Body of pancreas (tissue), 4 donors: ENCODE measurements at regions not wholly inside any gene's neighbourhood (a gene's known extent, or its start where the extent isn't known, plus 50 kb on each side); places are given as distances from the start of the nearest gene placed in this dataset.
"Not testable (repeated sequence)": the region's sequence is repeated elsewhere in the genome, so short reads cannot be mapped to it uniquely, and the experiment has no call there.

Experiments
- ATAC-seq: fragments of 150-250 bp; one replicate; pipeline ENCODE4 v1.9.1; 2016
- DNase-seq, 4 donors: peaks; one replicate each; pipeline ENCODE4 v3.0.0-alpha.2; 2019
- H3K27ac ChIP-seq, 4 donors: fragments of 200-600 bp; sonication (generic); 1 replicate in 3 of 4; 2 replicates in 1 of 4; pipeline versions ENCODE4 v1.5.1 to v1.6.1; 2016 to 2019; ENCODE audit warnings: mild to moderate bottlenecking in 1 of 4, mixed read lengths in 1 of 4, moderate library complexity in 1 of 4
- H3K27me3 ChIP-seq, 2 donors: fragments of 200-600 bp; sonication (generic); one replicate each; pipeline ENCODE4 v1.6.0; 2016; ENCODE audit warnings: mild to moderate bottlenecking in 1 of 2
- H3K36me3 ChIP-seq, 2 donors: fragments of 200-600 bp; sonication (generic); replicated peaks in 1 of 2; 2 replicates each; pipeline ENCODE4 v1.5.1; 2016; ENCODE audit warnings: low read depth in 2 of 2; ENCODE audit not compliant: insufficient read depth in 1 of 2
- H3K4me1 ChIP-seq: fragments of 200-600 bp; sonication (generic); one replicate; pipeline ENCODE4 v1.6.0; 2016
- H3K4me3 ChIP-seq, 2 donors: fragments of 200-600 bp; sonication (generic); 1 replicate in 1 of 2; 2 replicates in 1 of 2; pipeline ENCODE4 v1.5.1; 2016 to 2019
- H3K9me3 ChIP-seq, 3 donors: fragments of 200-600 bp; sonication (generic); 1 replicate in 2 of 3; 2 replicates in 1 of 3; pipeline ENCODE4 v1.5.1; 2016
- CTCF ChIP-seq, 7 experiments: fragments of 450-650 bp in 4 of 7; fragments of 200-600 bp in 3 of 7; sonication (generic) in 3 of 7; IDR thresholded peaks; one replicate each; pipeline ENCODE4 v1.5.1; 2016 to 2019; ENCODE audit warnings: antibody characterized with exemption in 7 of 7
- POLR2A ChIP-seq, 3 donors: fragments of 450-650 bp; IDR thresholded peaks; one replicate each; pipeline ENCODE4 v1.6.1; 2016; ENCODE audit warnings: antibody characterized with exemption in 3 of 3, mild to moderate bottlenecking in 2 of 3
- whole genome bisulfite sequencing, 2 donors: methylation state at CpG; one replicate each; pipeline ENCODE4 v1.1.5; 2017; 5-methylcytosine and 5-hydroxymethylcytosine counted together
- intact Hi-C: fragments of 100-400 bp; cut with DNase I; formaldehyde crosslinking; loops from one replicate; pipeline ENCODE4 v1.15.1; 2023

GRCh38 chr20:22842793-22843192, 192.3 kb upstream of the SSTR4 start:
- intact Hi-C loops: no loop called here
- WGBS, 2 donors: 66 to 73% methylated on average over 5 of the region's 5 CpGs
- H3K4me1 ChIP-seq: no peaks in the 10 kb centered on the region
- no peaks in the 10 kb centered on the region for H3K27me3 ChIP-seq
- H3K27ac ChIP-seq: no peak overlapping the region
- no peaks in the 10 kb centered on the region for H3K36me3 ChIP-seq
- H3K9me3 ChIP-seq: no peaks in the 10 kb centered on the region
- no peak overlapping the region for H3K4me3 ChIP-seq
- TF ChIP-seq POLR2A (IDR thresholded peaks at IDR 0.05): no peak
- TF ChIP-seq CTCF (IDR thresholded peaks at IDR 0.05): no peak
- ATAC-seq (no peak), DNase-seq (no peak)

GRCh38 chr20:22844959-22845358, 190.2 kb upstream of the SSTR4 start:
- Histone ChIP-seq H3K4me3 (no peak overlapping the region), H3K9me3 (no peaks in the 10 kb centered on the region), H3K4me1 (no peaks in the 10 kb centered on the region), H3K36me3 (no peaks in the 10 kb centered on the region), H3K27ac (no peak overlapping the region), H3K27me3 (no peaks in the 10 kb centered on the region)
- no peak for TF ChIP-seq POLR2A (IDR thresholded peaks at IDR 0.05)
- no peak for TF ChIP-seq CTCF (IDR thresholded peaks at IDR 0.05)
- intact Hi-C loops: no loop called here
- DNase-seq (no peak), ATAC-seq (no peak)

GRCh38 chr20:22846863-22847262, 188.2 kb upstream of the SSTR4 start:
- no peak overlapping the region for H3K4me3 ChIP-seq
- H3K27me3 ChIP-seq: no peaks in the 10 kb centered on the region
- TF ChIP-seq POLR2A (IDR thresholded peaks at IDR 0.05) (no peak), CTCF (IDR thresholded peaks at IDR 0.05) (no peak)
- WGBS, 2 donors: 38 to 55% methylated on average over 3 of the region's 3 CpGs
- no peak for ATAC-seq
- intact Hi-C loops: no loop called here
- DNase-seq: no peak
- H3K36me3 ChIP-seq: no peaks in the 10 kb centered on the region
- H3K4me1 ChIP-seq: no peaks in the 10 kb centered on the region
- H3K27ac ChIP-seq: no peak overlapping the region
- H3K9me3 ChIP-seq: no peaks in the 10 kb centered on the region

GRCh38 chr20:22848364-22848763, 186.7 kb upstream of the SSTR4 start:
- Histone ChIP-seq H3K9me3 (no peaks in the 10 kb centered on the region), H3K4me1 (no peaks in the 10 kb centered on the region), H3K27ac (no peak overlapping the region), H3K4me3 (no peak overlapping the region), H3K36me3 (no peaks in the 10 kb centered on the region), H3K27me3 (no peaks in the 10 kb centered on the region)
- ATAC-seq: no peak
- no peak for DNase-seq
- WGBS, 2 donors: 46 to 69% methylated on average over 1 of the region's 1 CpG
- intact Hi-C loops: no loop called here
- TF ChIP-seq CTCF (IDR thresholded peaks at IDR 0.05) (no peak), POLR2A (IDR thresholded peaks at IDR 0.05) (no peak)

GRCh38 chr20:22851679-22852346, 183.3 kb upstream of the SSTR4 start:
- DNase-seq, H3K27me3 ChIP-seq, intact Hi-C loops, ATAC-seq, H3K9me3 ChIP-seq, H3K4me3 ChIP-seq, H3K4me1 ChIP-seq, H3K27ac ChIP-seq, H3K36me3 ChIP-seq: not testable (repeated sequence)
- 10 to 12% methylated on average over 3 of the region's 3 CpGs for WGBS, 2 donors
- TF ChIP-seq CTCF (IDR thresholded peaks at IDR 0.05): peak in 6 of 7 experiments; percentile 12 to 48 (median 28)
